GM12875 (cell line): ENCODE measurements at regions not wholly inside any gene's neighbourhood (a gene's known extent, or its start where the extent isn't known, plus 50 kb on each side); places are given as distances from the start of the nearest gene placed in this dataset.
"Not testable (repeated sequence)": the region's sequence is repeated elsewhere in the genome, so short reads cannot be mapped to it uniquely, and the experiment has no call there.

Experiments
- H3K4me3 ChIP-seq: one replicate; pipeline ENCODE4 v1.5.1; 2011; ENCODE audit warnings: low read depth, low read length, control low read depth
- CTCF ChIP-seq: IDR thresholded peaks from 2 replicates; pipeline ENCODE4 v1.5.1; 2011; ENCODE audit warnings: low read depth, mild to moderate bottlenecking, control low read depth, inconsistent platforms, low read length, moderate library complexity, borderline replicate concordance; ENCODE audit not compliant: insufficient read depth

- no peak overlapping the region for H3K4me3 ChIP-seq
- no peak for TF ChIP-seq CTCF
These were observed 187.0 kb downstream of the OSR1 start for GRCh38 chr2:19171409-19171808.

GRCh38 chr2:19169134-19169768, 189.2 kb downstream of the OSR1 start:
- no peak for TF ChIP-seq CTCF
- H3K4me3 ChIP-seq, result no peak overlapping the region

- not testable (repeated sequence) for H3K4me3 ChIP-seq
These were observed 194.3 kb downstream of the OSR1 start for GRCh38 chr2:19164099-19164498.

GRCh38 chr2:19158896-19159295, 199.5 kb downstream of the OSR1 start:
- no peak for TF ChIP-seq CTCF
- no peak overlapping the region for H3K4me3 ChIP-seq

- no peak overlapping the region for H3K4me3 ChIP-seq
- TF ChIP-seq CTCF, result no peak
These were observed 200.2 kb downstream of the OSR1 start for GRCh38 chr2:19158211-19158610.

GRCh38 chr2:19156646-19157045, 201.8 kb downstream of the OSR1 start:
- TF ChIP-seq CTCF, result no peak

GRCh38 chr2:19150726-19151125, 207.7 kb downstream of the OSR1 start:
- no peak for TF ChIP-seq CTCF
- no peak overlapping the region for H3K4me3 ChIP-seq

More at GRCh38 chr2:19156646-19157045, 201.8 kb downstream of the OSR1 start:
- H3K4me3 ChIP-seq, result no peak overlapping the region

GRCh38 chr2:19146867-19147266, 211.6 kb downstream of the OSR1 start:
- no peak overlapping the region for H3K4me3 ChIP-seq
- no peak for TF ChIP-seq CTCF
